H1 (cell line): ENCODE measurements at regions not wholly inside any gene's neighbourhood (a gene's known extent, or its start where the extent isn't known, plus 50 kb on each side); places are given as distances from the start of the nearest gene placed in this dataset.

Experiments used
- CHD7 ChIP-seq: fragments of 300-600 bp; sonication (generic); IDR thresholded peaks from 2 replicates; pipeline ENCODE4 v1.7.1; 2012; ENCODE audit warnings: low read length, moderate library complexity, mild to moderate bottlenecking, inconsistent platforms; ENCODE audit not compliant: insufficient replicate concordance
- GABPA ChIP-seq: IDR thresholded peaks from 2 replicates; pipeline ENCODE4 v1.6.1; 2011; ENCODE audit warnings: mild to moderate bottlenecking, low read length, moderate library complexity, borderline replicate concordance; ENCODE audit not compliant: insufficient read depth
- POU5F1 ChIP-seq: IDR thresholded peaks from 2 replicates; pipeline ENCODE4 v1.6.1; 2011; ENCODE audit warnings: low read depth, mild to moderate bottlenecking, low read length, moderate library complexity
- SP4 ChIP-seq: IDR thresholded peaks from 2 replicates; pipeline ENCODE4 v1.6.1; 2012; ENCODE audit warnings: low read length, inconsistent platforms
- SUZ12 ChIP-seq: fragments of 200-600 bp; sonication (generic); IDR thresholded peaks from 2 replicates; pipeline ENCODE4 v1.6.1; 2012; ENCODE audit warnings: mild to moderate bottlenecking, inconsistent platforms, low read length, moderate library complexity, mixed read lengths
- TAF1 ChIP-seq: IDR thresholded peaks from 2 replicates; pipeline ENCODE4 v1.6.1; 2011; ENCODE audit warnings: mild to moderate bottlenecking, low read depth, low read length
- TCF12 ChIP-seq: IDR thresholded peaks from 2 replicates; pipeline ENCODE4 v1.6.1; 2011; ENCODE audit warnings: low read depth, mild to moderate bottlenecking, low read length

GRCh38 chr6:56709650-56710049 is 67.0 kb upstream of the DST start (continued):
- TF ChIP-seq CHD7 (no peak), TCF12 (no peak), TAF1 (no peak), GABPA (no peak), SUZ12 (no peak), SP4 (no peak), POU5F1 (no peak)
